ENCODE measurements at regions not wholly inside any gene's neighbourhood (a gene's known extent, or its start where the extent isn't known, plus 50 kb on each side); places are given as distances from the start of the nearest gene placed in this dataset.
A peak's percentile ranks its signal among the peaks of the same experiment; 100 is the strongest.

DNA sequence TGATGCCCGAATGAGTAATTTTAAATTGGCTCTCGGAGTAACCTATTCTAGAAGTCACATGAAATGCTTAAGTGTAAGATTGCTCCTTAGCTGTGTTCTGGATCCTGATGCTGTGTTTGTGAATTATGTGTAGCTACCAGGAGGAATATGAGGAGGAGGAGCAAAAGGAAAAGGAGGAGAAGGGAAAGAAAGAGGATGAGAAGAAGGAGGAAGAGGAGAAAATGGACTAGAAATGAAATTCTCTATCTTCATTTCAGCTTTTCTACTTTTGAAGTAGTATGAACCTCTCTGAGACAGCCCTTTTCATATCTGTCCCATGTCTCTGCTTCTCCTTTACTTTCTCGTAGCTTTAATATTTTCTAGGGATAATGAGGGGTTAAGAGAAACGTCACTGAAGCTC lies 119.4 kb upstream of the ACTBL2 start:
- H3K27me3 ChIP-seq (ENCODE audit: control insufficient read depth in 5 of 5, insufficient read depth in 4 of 5, low read length in 5 of 5) = no peaks in the 10 kb centered on the region
- no peaks in the 10 kb centered on the region for H3K4me1 ChIP-seq (ENCODE audit: control insufficient read depth in 5 of 5, insufficient read depth in 5 of 5, low read length in 5 of 5)
- no peak overlapping the region for H3K9ac ChIP-seq (ENCODE audit: low read length in 5 of 5)
- H3K36me3 ChIP-seq (ENCODE audit: control insufficient read depth in 5 of 5, insufficient read depth in 5 of 5, low read length in 5 of 5) = no peaks in the 10 kb centered on the region
- H3K27ac ChIP-seq (ENCODE audit: low read depth, low read length) = no peak overlapping the region
- H3K4me3 ChIP-seq (ENCODE audit: low read depth in 1 of 5, low read length in 5 of 5) = no peak overlapping the region
- no peaks in the 10 kb centered on the region for H3K9me3 ChIP-seq (ENCODE audit: control insufficient read depth in 5 of 5, low read length in 5 of 5)

DNA sequence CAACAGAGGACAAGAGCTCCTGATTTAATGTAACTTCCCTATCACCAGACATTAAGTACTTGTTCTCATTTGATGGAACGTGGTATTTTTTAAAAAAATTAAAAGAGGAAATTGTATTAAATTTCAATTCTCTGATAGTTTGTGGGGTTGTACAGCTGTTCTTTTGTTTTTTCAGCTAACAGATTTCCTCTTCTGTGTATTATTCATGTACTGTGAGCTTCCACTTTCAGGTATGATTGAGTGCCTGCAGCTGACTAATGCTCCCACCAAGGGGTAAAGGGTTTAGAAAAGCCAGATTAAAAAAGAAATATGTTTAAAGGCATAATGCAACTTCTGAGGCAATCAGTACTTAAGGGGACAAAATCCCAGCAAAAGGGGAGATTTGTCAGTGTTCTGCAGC lies 117.7 kb upstream of the ACTBL2 start:
- Histone ChIP-seq H3K27me3 (ENCODE audit: control insufficient read depth in 5 of 5, insufficient read depth in 4 of 5, low read length in 5 of 5) (no peaks in the 10 kb centered on the region), H3K36me3 (ENCODE audit: control insufficient read depth in 5 of 5, insufficient read depth in 5 of 5, low read length in 5 of 5) (no peaks in the 10 kb centered on the region), H3K27ac (ENCODE audit: low read depth, low read length) (no peak overlapping the region), H3K4me1 (ENCODE audit: control insufficient read depth in 5 of 5, insufficient read depth in 5 of 5, low read length in 5 of 5) (no peaks in the 10 kb centered on the region), H3K4me3 (ENCODE audit: low read depth in 1 of 5, low read length in 5 of 5) (no peak overlapping the region), H3K9me3 (ENCODE audit: control insufficient read depth in 5 of 5, low read length in 5 of 5) (no peaks in the 10 kb centered on the region), H3K9ac (ENCODE audit: low read length in 5 of 5) (no peak overlapping the region)

DNA sequence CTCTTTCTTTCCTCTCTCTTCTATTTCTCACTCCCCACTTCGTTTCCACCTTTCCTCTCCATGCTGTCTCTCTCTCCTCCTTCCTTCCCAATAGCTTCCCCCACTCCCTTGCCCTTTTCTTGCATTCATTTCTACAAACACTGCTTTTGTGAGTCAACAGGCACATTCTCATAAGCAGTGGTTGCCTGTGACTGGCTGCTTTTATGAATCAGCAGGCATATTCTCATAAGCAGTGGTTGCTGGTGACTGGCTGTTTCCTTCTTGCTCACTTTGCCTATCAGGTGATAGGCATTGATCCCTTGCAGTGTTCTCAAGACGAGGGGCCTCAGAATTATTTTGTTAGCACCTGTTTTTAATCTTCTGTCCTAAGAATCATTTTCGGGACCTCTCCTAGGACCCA lies 116.1 kb upstream of the ACTBL2 start:
- no peak overlapping the region for H3K27ac ChIP-seq (ENCODE audit: low read depth, low read length)
- no peak overlapping the region for H3K9ac ChIP-seq (ENCODE audit: low read length in 5 of 5)
- H3K4me1 ChIP-seq (ENCODE audit: control insufficient read depth in 5 of 5, insufficient read depth in 5 of 5, low read length in 5 of 5) = no peaks in the 10 kb centered on the region
- no peaks in the 10 kb centered on the region for H3K9me3 ChIP-seq (ENCODE audit: control insufficient read depth in 5 of 5, low read length in 5 of 5)
- no peaks in the 10 kb centered on the region for H3K27me3 ChIP-seq (ENCODE audit: control insufficient read depth in 5 of 5, insufficient read depth in 4 of 5, low read length in 5 of 5)
- no peaks in the 10 kb centered on the region for H3K36me3 ChIP-seq (ENCODE audit: control insufficient read depth in 5 of 5, insufficient read depth in 5 of 5, low read length in 5 of 5)
- no peak overlapping the region for H3K4me3 ChIP-seq (ENCODE audit: low read depth in 1 of 5, low read length in 5 of 5)

DNA sequence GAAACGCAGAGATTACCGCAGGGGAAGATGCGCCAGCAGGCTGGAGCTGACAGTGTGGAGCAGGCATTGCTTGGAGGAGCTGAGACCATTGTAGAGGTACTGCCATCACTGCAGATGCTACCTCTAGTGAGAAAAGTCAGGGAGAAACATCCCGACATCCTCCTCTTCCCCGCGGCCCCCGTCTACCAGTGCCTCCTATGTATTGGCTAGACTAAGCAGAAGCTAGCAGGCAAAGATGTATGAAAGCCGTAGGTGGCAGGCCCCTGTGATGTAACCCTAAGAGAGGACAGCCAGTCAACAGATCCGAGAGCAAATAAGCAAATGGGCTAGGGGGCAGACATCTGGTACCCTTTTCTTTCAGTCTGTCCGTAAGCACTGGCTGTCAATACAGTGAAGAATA lies 115.5 kb upstream of the ACTBL2 start:
- Histone ChIP-seq H3K27me3 (ENCODE audit: control insufficient read depth in 5 of 5, insufficient read depth in 4 of 5, low read length in 5 of 5) (no peaks in the 10 kb centered on the region), H3K4me1 (ENCODE audit: control insufficient read depth in 5 of 5, insufficient read depth in 5 of 5, low read length in 5 of 5) (no peaks in the 10 kb centered on the region), H3K9ac (ENCODE audit: low read length in 5 of 5) (no peak overlapping the region), H3K4me3 (ENCODE audit: low read depth in 1 of 5, low read length in 5 of 5) (no peak overlapping the region), H3K9me3 (ENCODE audit: control insufficient read depth in 5 of 5, low read length in 5 of 5) (no peaks in the 10 kb centered on the region), H3K36me3 (ENCODE audit: control insufficient read depth in 5 of 5, insufficient read depth in 5 of 5, low read length in 5 of 5) (no peaks in the 10 kb centered on the region), H3K27ac (ENCODE audit: low read depth, low read length) (no peak overlapping the region)

DNA sequence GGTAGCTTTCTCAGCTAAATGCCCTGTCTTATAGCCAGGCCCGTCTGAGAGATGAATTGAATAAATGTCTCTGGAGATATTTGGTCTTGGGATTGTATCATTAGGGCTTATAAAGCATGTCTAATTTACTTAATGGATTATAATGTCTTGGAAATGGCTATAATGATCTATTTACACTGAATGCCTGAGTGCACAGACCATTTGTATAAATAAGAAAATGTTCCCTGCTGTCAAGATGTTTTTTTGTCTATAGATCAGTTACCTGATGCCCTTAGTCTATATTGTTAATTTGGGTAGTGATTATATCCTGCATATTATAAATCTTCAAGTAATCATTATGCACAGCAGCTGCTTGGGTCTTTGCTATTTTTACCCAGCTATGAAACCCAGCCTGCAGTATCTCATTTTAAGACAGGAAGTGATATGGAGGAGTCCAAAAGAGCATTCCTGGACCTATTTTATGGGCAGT lies 112.9 kb upstream of the ACTBL2 start:
- H3K36me3 ChIP-seq (ENCODE audit: control insufficient read depth in 5 of 5, insufficient read depth in 5 of 5, low read length in 5 of 5) = no peaks in the 10 kb centered on the region
- H3K27me3 ChIP-seq (ENCODE audit: control insufficient read depth in 5 of 5, insufficient read depth in 4 of 5, low read length in 5 of 5) = no peaks in the 10 kb centered on the region
- no peak overlapping the region for H3K27ac ChIP-seq (ENCODE audit: low read depth, low read length)
- no peak overlapping the region for H3K9ac ChIP-seq (ENCODE audit: low read length in 5 of 5)
- no peaks in the 10 kb centered on the region for H3K4me1 ChIP-seq (ENCODE audit: control insufficient read depth in 5 of 5, insufficient read depth in 5 of 5, low read length in 5 of 5)
- no peak overlapping the region for H3K4me3 ChIP-seq (ENCODE audit: low read depth in 1 of 5, low read length in 5 of 5)
- no peaks in the 10 kb centered on the region for H3K9me3 ChIP-seq (ENCODE audit: control insufficient read depth in 5 of 5, low read length in 5 of 5)

DNA sequence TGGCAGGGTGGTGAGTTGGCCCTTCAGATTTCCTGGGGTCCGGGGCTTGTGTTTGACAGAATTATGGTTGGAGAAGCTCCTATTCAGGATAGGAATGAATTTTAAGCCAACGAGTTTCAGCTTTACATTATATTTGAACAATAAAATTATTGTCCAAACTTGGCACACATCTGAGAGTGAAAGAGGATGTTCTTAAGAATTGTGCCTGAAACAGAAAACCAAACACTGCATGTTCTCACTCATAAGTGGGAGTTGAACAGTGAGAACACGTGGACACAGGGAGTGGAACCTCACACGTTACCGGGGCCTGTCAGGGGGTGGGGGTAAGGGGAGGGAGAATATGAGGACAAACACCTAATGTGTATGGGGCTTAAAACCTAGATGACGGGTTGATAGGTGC lies 111.8 kb upstream of the ACTBL2 start:
- no peaks in the 10 kb centered on the region for H3K4me1 ChIP-seq (ENCODE audit: control insufficient read depth in 5 of 5, insufficient read depth in 5 of 5, low read length in 5 of 5)
- H3K9ac ChIP-seq (ENCODE audit: low read length in 5 of 5) = no peak overlapping the region
- H3K36me3 ChIP-seq (ENCODE audit: control insufficient read depth in 5 of 5, insufficient read depth in 5 of 5, low read length in 5 of 5) = no peaks in the 10 kb centered on the region
- no peak overlapping the region for H3K4me3 ChIP-seq (ENCODE audit: low read depth in 1 of 5, low read length in 5 of 5)
- no peaks in the 10 kb centered on the region for H3K9me3 ChIP-seq (ENCODE audit: control insufficient read depth in 5 of 5, low read length in 5 of 5)
- H3K27ac ChIP-seq (ENCODE audit: low read depth, low read length) = no peak overlapping the region
- H3K27me3 ChIP-seq (ENCODE audit: control insufficient read depth in 5 of 5, insufficient read depth in 4 of 5, low read length in 5 of 5) = no peaks in the 10 kb centered on the region

DNA sequence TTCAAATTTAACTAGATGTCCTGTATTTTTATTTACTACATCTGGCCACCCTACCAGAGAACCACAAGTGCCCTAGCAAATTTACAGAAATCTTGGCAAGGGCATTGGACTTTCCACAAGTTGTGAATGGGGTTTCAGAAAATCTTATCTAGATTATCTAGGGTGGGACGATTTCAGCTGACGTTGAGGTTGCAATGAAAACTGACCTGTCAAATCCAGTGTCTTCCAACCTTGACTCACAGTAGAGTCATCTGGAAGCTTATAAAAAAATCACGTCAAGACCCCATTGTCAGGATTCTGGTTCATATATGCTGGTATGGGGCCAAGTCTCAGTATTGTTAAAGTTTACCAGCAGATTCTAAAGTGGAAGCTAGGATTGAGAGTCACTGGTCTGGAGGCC lies 109.6 kb upstream of the ACTBL2 start:
- Histone ChIP-seq H3K4me3 (ENCODE audit: low read depth in 1 of 5, low read length in 5 of 5) (no peak overlapping the region), H3K9ac (ENCODE audit: low read length in 5 of 5) (no peak overlapping the region), H3K27ac (ENCODE audit: low read depth, low read length) (no peak overlapping the region), H3K4me1 (ENCODE audit: control insufficient read depth in 5 of 5, insufficient read depth in 5 of 5, low read length in 5 of 5) (no peaks in the 10 kb centered on the region), H3K27me3 (ENCODE audit: control insufficient read depth in 5 of 5, insufficient read depth in 4 of 5, low read length in 5 of 5) (no peaks in the 10 kb centered on the region), H3K36me3 (ENCODE audit: control insufficient read depth in 5 of 5, insufficient read depth in 5 of 5, low read length in 5 of 5) (no peaks in the 10 kb centered on the region), H3K9me3 (ENCODE audit: control insufficient read depth in 5 of 5, low read length in 5 of 5) (no peaks in the 10 kb centered on the region)

DNA sequence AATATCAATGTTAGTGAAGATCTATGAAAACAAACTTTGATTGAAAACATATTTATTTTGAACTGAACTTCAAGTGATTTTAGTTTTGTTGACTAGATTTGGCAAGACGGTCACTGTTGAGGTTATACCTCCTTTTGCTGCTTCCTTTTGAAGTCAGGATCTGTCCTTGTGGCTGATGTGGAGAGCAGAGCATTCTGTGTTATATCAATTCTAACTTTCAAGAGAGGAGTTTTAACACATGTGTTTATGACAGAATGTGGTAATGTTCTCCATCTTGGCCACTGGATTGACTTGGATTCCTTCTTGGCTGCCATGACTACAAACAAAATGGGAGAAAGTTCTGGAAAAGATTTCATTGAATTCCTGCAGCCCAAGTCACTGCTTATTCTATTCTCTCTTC lies 104.0 kb upstream of the ACTBL2 start:
- no peak overlapping the region for H3K27ac ChIP-seq (ENCODE audit: low read depth, low read length)
- H3K9ac ChIP-seq (ENCODE audit: low read length in 5 of 5) = no peak overlapping the region
- no peaks in the 10 kb centered on the region for H3K36me3 ChIP-seq (ENCODE audit: control insufficient read depth in 5 of 5, insufficient read depth in 5 of 5, low read length in 5 of 5)
- H3K27me3 ChIP-seq (ENCODE audit: control insufficient read depth in 5 of 5, insufficient read depth in 4 of 5, low read length in 5 of 5) = no peaks in the 10 kb centered on the region
- H3K4me1 ChIP-seq (ENCODE audit: control insufficient read depth in 5 of 5, insufficient read depth in 5 of 5, low read length in 5 of 5) = peaks cover 0 to 16% (median 2%) of the 10 kb centered on the region in 5 donors
- no peak overlapping the region for H3K4me3 ChIP-seq (ENCODE audit: low read depth in 1 of 5, low read length in 5 of 5)
- H3K9me3 ChIP-seq (ENCODE audit: control insufficient read depth in 5 of 5, low read length in 5 of 5) = no peaks in the 10 kb centered on the region

DNA sequence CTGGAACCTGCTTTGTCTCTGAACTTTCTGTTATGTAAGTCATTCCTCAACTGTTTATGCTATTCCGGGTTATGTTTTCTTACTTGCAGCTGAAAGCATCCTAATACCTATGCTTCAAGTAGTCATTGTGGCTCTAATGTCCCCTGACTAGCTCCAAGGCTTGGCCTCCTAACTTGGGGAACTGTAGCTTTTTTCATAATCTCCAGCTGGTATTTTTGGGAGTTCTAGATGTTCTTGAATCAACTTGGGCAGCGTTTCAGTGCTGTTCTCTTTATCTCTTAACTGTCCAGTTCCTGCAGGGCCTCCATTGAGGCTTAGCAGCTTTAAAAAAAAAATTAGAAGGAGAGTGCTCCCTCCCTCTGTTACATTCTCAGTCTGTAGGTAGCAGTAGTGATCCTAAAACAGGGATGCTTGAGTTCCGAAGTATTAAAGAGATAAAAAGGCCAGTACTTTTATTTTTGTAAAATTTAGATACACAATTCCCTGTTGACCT lies 100.0 kb upstream of the ACTBL2 start:
- Histone ChIP-seq H3K4me1 (ENCODE audit: control insufficient read depth in 5 of 5, insufficient read depth in 5 of 5, low read length in 5 of 5) (peaks cover 0 to 27% (median 7%) of the 10 kb centered on the region in 5 donors), H3K9ac (ENCODE audit: low read length in 5 of 5) (no peak overlapping the region), H3K36me3 (ENCODE audit: control insufficient read depth in 5 of 5, insufficient read depth in 5 of 5, low read length in 5 of 5) (no peaks in the 10 kb centered on the region), H3K4me3 (ENCODE audit: low read depth in 1 of 5, low read length in 5 of 5) (no peak overlapping the region), H3K9me3 (ENCODE audit: control insufficient read depth in 5 of 5, low read length in 5 of 5) (no peaks in the 10 kb centered on the region), H3K27ac (ENCODE audit: low read depth, low read length) (no peak overlapping the region), H3K27me3 (ENCODE audit: control insufficient read depth in 5 of 5, insufficient read depth in 4 of 5, low read length in 5 of 5) (no peaks in the 10 kb centered on the region)

DNA sequence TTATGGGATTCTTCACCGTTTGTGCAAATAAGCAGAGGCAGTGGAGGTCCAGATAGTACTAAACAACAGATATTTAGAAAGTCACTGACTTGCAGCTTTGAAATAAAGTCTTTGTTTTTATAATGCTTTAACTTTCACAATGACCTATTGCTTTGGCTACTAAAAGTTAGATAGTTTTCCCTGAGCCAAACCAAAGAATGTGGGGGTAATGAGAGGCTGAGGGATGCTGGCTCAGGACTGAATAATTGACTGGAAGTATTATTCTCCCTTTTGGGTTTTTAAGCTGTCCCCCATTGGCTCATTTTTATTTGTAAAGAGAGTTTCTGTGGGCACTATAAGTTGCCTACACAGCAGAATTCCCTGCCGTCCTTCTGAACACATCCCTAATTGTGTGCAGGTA lies 99.2 kb upstream of the ACTBL2 start:
- no peak overlapping the region for H3K4me3 ChIP-seq (ENCODE audit: low read depth in 1 of 5, low read length in 5 of 5)
- no peaks in the 10 kb centered on the region for H3K36me3 ChIP-seq (ENCODE audit: control insufficient read depth in 5 of 5, insufficient read depth in 5 of 5, low read length in 5 of 5)
- no peak overlapping the region for H3K27ac ChIP-seq (ENCODE audit: low read depth, low read length)
- no peak overlapping the region for H3K9ac ChIP-seq (ENCODE audit: low read length in 5 of 5)
- H3K27me3 ChIP-seq (ENCODE audit: control insufficient read depth in 5 of 5, insufficient read depth in 4 of 5, low read length in 5 of 5) = no peaks in the 10 kb centered on the region
- peaks cover 0 to 27% (median 7%) of the 10 kb centered on the region in 5 donors for H3K4me1 ChIP-seq (ENCODE audit: control insufficient read depth in 5 of 5, insufficient read depth in 5 of 5, low read length in 5 of 5)
- H3K9me3 ChIP-seq (ENCODE audit: control insufficient read depth in 5 of 5, low read length in 5 of 5) = no peaks in the 10 kb centered on the region

DNA sequence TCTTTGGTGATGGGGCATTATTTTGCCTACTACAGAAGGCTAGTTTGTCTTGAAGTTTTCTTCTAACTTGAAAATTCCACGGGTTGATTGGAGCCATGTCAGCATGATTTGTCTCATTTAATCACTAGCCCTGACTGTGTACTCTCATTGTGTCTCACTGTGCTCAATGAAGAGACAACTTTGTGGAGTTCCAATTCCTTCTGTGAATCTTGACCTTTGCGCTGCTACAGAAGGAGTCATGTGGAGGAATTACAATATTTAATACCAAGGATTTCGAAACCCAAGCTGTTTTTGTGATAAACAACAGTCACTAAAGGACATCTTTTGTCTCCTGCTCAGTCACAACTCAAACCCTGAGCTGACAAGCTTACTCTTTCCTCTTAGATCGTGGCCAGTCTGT lies 98.6 kb upstream of the ACTBL2 start:
- H3K36me3 ChIP-seq (ENCODE audit: control insufficient read depth in 5 of 5, insufficient read depth in 5 of 5, low read length in 5 of 5) = no peaks in the 10 kb centered on the region
- H3K27me3 ChIP-seq (ENCODE audit: control insufficient read depth in 5 of 5, insufficient read depth in 4 of 5, low read length in 5 of 5) = no peaks in the 10 kb centered on the region
- no peak overlapping the region for H3K27ac ChIP-seq (ENCODE audit: low read depth, low read length)
- peaks cover 0 to 23% (median 7%) of the 10 kb centered on the region in 5 donors for H3K4me1 ChIP-seq (ENCODE audit: control insufficient read depth in 5 of 5, insufficient read depth in 5 of 5, low read length in 5 of 5)
- H3K9ac ChIP-seq (ENCODE audit: low read length in 5 of 5) = no peak overlapping the region
- no peaks in the 10 kb centered on the region for H3K9me3 ChIP-seq (ENCODE audit: control insufficient read depth in 5 of 5, low read length in 5 of 5)
- peak overlapping the region in 1 of 5 donors; percentile 7 for H3K4me3 ChIP-seq (ENCODE audit: low read depth in 1 of 5, low read length in 5 of 5)
